ENCODE measurements at regions not wholly inside any gene's neighbourhood (a gene's known extent, or its start where the extent isn't known, plus 50 kb on each side); places are given as distances from the start of the nearest gene placed in this dataset.

DNA sequence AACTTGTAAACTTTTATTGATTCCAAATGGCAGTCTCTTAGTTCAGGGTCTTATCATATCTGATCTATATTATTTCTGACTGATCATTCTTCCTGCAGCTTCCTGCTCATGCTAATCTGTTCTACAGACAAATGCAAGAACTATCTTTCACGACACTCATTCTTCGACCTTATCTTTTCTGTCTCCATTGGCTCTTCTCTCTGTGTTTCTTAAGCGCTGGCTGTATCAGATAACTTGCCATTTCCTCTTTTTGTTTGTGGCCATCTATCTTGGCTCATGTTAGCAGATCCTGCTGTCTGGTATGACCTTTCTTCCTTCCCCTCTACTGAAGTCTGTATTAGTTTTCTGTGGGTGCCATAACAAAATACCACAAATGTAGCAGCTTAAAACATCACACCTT is 230.5 kb upstream of the PUDP start:
- POLR2A ChIA-PET, result no interaction called here
- H2AFZ ChIP-seq (ENCODE audit: low read depth, low read length), result no peak overlapping the region
- TF ChIP-seq CTCF (IDR thresholded peaks at IDR 0.05; ENCODE audit: extremely low read depth in 1 of 2, insufficient read depth in 1 of 2, low read depth in 1 of 2, low read length in 2 of 2), result no peak
- no peak for TF ChIP-seq EZH2 (IDR thresholded peaks at IDR 0.05; ENCODE audit: borderline replicate concordance, low read depth, low read length, severe bottlenecking)
- TF ChIP-seq, protein P1, sequence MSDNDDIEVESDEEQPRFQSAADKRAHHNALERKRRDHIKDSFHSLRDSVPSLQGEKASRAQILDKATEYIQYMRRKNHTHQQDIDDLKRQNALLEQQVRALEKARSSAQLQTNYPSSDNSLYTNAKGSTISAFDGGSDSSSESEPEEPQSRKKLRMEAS (IDR thresholded peaks at IDR 0.05; ENCODE audit: insufficient read depth, insufficient read length), result no peak
- TF ChIP-seq GATA2 (IDR thresholded peaks at IDR 0.05; ENCODE audit: insufficient read depth, insufficient read length, low read depth, low read length), result peak; percentile 8
- CTCF ChIA-PET, result no interaction called here
- no peak overlapping the region for H3K27ac ChIP-seq (ENCODE audit: insufficient read depth, low read depth, low read length)
- no peak overlapping the region for H3K4me2 ChIP-seq (ENCODE audit: insufficient read depth, low read length)
- no peak for FAIRE-seq
- no peaks in the 10 kb centered on the region for H3K36me3 ChIP-seq (ENCODE audit: control insufficient read depth in 2 of 2, extremely low read depth in 1 of 2, insufficient read depth in 2 of 2, low read length in 2 of 2)
- H3K4me1 ChIP-seq (ENCODE audit: control insufficient read depth, extremely low read depth, insufficient read depth, low read length), result no peaks in the 10 kb centered on the region
- H3K27me3 ChIP-seq (ENCODE audit: control insufficient read depth in 2 of 2, insufficient read depth in 2 of 2, low read length in 2 of 2), result no peaks in the 10 kb centered on the region
- H3K79me2 ChIP-seq (ENCODE audit: control insufficient read depth, insufficient read depth, low read length), result no peaks in the 10 kb centered on the region
- no peaks in the 10 kb centered on the region for H3K9me3 ChIP-seq (replicated peaks; ENCODE audit: control insufficient read depth, insufficient read depth, low read length)
- intact Hi-C loops (cut with micrococcal nuclease), result no loop called here
- H3K9ac ChIP-seq (replicated peaks; ENCODE audit: extremely low read depth, insufficient read depth, low read length), result no peak overlapping the region
- no peaks in the 10 kb centered on the region for H3K9me1 ChIP-seq (replicated peaks; ENCODE audit: control insufficient read depth, extremely low read depth, insufficient read depth, low read length)
- H3K4me3 ChIP-seq (replicated peaks in 1 of 3; ENCODE audit: insufficient read depth in 1 of 3, low read depth in 1 of 3, low read length in 3 of 3), result no peak overlapping the region
- no TSS peak for BruUV-seq (replicated peaks)
- no peaks in the 10 kb centered on the region for H4K20me1 ChIP-seq (replicated peaks; ENCODE audit: control insufficient read depth, extremely low read depth, insufficient read depth, low read length)
- dilution Hi-C loops (cut with MboI; ENCODE audit: extremely low pct_ligation_motif_present, low sequenced_read_pairs), result no loop called here
- no peak for DNase-seq (ENCODE audit: low read depth, low spot score)

DNA sequence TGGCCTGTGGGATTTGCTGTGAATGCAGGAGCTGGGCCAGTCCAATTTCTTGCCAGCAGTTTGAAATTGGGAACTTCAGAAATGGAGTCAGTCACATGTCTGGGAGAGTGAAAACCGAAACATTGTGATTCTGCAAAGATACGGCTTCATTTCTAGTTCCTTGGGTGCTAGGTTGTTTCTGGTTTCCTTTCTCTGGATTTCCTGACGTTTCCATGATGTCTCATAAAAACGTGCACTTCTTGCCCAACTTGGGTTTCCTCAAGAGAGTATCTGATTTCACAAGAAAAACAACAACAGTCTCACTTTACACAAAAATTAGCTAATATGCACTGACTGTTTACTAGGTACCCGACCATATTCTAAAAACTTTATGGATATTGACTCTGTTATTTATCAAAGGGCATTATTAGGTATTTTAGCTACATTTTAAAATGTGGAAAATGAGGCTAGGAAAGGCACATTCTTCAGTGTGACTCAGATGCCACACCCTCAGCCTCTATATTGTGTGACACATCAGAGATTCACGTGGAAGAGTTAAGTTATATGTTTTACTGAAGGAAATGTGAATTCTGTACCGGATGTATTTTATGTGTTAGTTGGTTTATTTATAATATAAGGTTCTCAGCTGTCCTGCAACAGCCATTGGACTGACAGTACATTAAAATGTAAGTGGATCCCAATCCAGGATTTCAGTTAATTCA is 225.0 kb upstream of the PUDP start:
- FAIRE-seq (no peak), DNase-seq (ENCODE audit: low read depth, low spot score) (no peak)
- H3K27me3 ChIP-seq (ENCODE audit: control insufficient read depth in 2 of 2, insufficient read depth in 2 of 2, low read length in 2 of 2), result no peaks in the 10 kb centered on the region
- no peaks in the 10 kb centered on the region for H3K9me3 ChIP-seq (replicated peaks; ENCODE audit: control insufficient read depth, insufficient read depth, low read length)
- no peak overlapping the region for H3K9ac ChIP-seq (replicated peaks; ENCODE audit: extremely low read depth, insufficient read depth, low read length)
- H3K4me1 ChIP-seq (ENCODE audit: control insufficient read depth, extremely low read depth, insufficient read depth, low read length), result no peaks in the 10 kb centered on the region
- no peak for TF ChIP-seq POLR2A (IDR thresholded peaks at IDR 0.05; ENCODE audit: low read depth, low read length)
- TF ChIP-seq, protein P1 (IDR thresholded peaks at IDR 0.05; ENCODE audit: insufficient read depth, insufficient read length), result no peak
- TF ChIP-seq MYC (IDR thresholded peaks at IDR 0.05; ENCODE audit: low read depth, low read length), result no peak
- no peak for TF ChIP-seq JUN (IDR thresholded peaks at IDR 0.05; ENCODE audit: borderline replicate concordance, insufficient read depth, insufficient read length, low read depth)
- no peak for TF ChIP-seq EZH2 (IDR thresholded peaks at IDR 0.05; ENCODE audit: borderline replicate concordance, low read depth, low read length, severe bottlenecking)
- TF ChIP-seq FOS (IDR thresholded peaks at IDR 0.05; ENCODE audit: borderline replicate concordance, insufficient read depth, low read length), result peak; percentile 46
- no peak for TF ChIP-seq POLR2AphosphoS5 (IDR thresholded peaks at IDR 0.05; ENCODE audit: insufficient read depth, low read depth, low read length)
- no peaks in the 10 kb centered on the region for H3K9me1 ChIP-seq (replicated peaks; ENCODE audit: control insufficient read depth, extremely low read depth, insufficient read depth, low read length)
- H3K36me3 ChIP-seq (ENCODE audit: control insufficient read depth in 2 of 2, extremely low read depth in 1 of 2, insufficient read depth in 2 of 2, low read length in 2 of 2), result no peaks in the 10 kb centered on the region
- intact Hi-C loops (cut with micrococcal nuclease), result no loop called here
- no peak overlapping the region for H3K4me2 ChIP-seq (ENCODE audit: insufficient read depth, low read length)
- no peak overlapping the region for H3K27ac ChIP-seq (ENCODE audit: insufficient read depth, low read depth, low read length)
- H3K4me3 ChIP-seq (replicated peaks in 1 of 3; ENCODE audit: insufficient read depth in 1 of 3, low read depth in 1 of 3, low read length in 3 of 3), result no peak overlapping the region
- no TSS peak for BruUV-seq (replicated peaks)
- no peaks in the 10 kb centered on the region for H3K79me2 ChIP-seq (ENCODE audit: control insufficient read depth, insufficient read depth, low read length)
- ChIA-PET CTCF (no interaction called here), POLR2A (no interaction called here)
- no peaks in the 10 kb centered on the region for H4K20me1 ChIP-seq (replicated peaks; ENCODE audit: control insufficient read depth, extremely low read depth, insufficient read depth, low read length)
- H2AFZ ChIP-seq (ENCODE audit: low read depth, low read length), result no peak overlapping the region
- dilution Hi-C loops (cut with MboI; ENCODE audit: extremely low pct_ligation_motif_present, low sequenced_read_pairs), result no loop called here
